ENCODE measurements at regions not wholly inside any gene's neighbourhood (a gene's known extent, or its start where the extent isn't known, plus 50 kb on each side); places are given as distances from the start of the nearest gene placed in this dataset.

DNA sequence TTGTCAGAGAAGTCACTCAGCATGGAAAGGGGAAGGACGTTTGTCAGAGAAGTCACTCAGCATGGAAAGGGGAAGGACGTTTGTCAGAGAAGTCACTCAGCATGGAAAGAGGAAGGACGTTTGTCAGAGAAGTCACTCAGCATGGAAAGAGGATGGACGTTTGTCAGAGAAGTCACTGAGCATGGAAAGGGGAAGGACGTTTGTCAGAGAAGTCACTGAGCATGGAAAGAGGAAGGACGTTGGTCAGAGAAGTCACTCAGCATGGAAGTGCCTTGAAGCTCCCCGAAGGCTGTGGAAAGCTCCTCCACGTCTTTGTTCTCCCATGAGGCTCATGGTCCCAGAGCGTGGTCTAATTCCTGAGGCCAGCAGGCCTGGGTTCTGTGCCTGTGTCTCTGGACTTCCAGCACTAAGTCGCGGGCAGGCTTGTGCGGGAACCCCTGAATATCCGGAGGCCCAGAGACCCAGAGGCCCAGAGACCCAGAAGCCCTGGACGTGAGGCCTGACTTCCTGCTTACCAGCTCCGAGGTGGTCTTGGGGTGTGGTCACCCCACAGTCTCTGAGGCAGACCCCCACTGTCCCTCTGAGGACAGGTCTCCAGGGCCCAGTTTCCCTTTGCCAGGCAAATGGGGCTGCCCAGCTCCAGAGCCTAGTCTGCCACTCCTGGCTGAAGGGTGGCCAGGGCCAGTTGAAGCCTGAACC lies 70.4 kb upstream of the TWIST2 start:
- Histone ChIP-seq H3K9me2 (ENCODE audit: insufficient read depth, low read length) (no peaks in the 10 kb centered on the region), H2AFZ (ENCODE audit: low read length) (no peak overlapping the region), H3K79me2 (ENCODE audit: insufficient read depth, low read depth, low read length) (no peaks in the 10 kb centered on the region), H3K4me3 (ENCODE audit: low read depth, low read length, poor library complexity, severe bottlenecking) (no peak overlapping the region), H3K36me3 (ENCODE audit: insufficient read depth, low read length) (no peaks in the 10 kb centered on the region), H3K4me2 (ENCODE audit: low read length) (no peak overlapping the region), H4K20me1 (ENCODE audit: insufficient read depth, low read length) (no peaks in the 10 kb centered on the region; the same call in 1 of the 2 replicates), H3K9me3 (ENCODE audit: low read length) (0 out of 2 replicates have a peak, but pooled peaks cover 4% of the 10 kb centered on the region), H3K4me1 (ENCODE audit: insufficient read depth, low read length, poor library complexity, severe bottlenecking) (no peaks in the 10 kb centered on the region), H3K27ac (ENCODE audit: low read depth, low read length, poor library complexity, severe bottlenecking) (no peak overlapping the region)
- CTCF ChIA-PET (ENCODE audit: unreplicated experiment) = interaction anchor here (0.5 kb wide), 1 partner anchor 1495 kb away, joined by 4 read pairs; no protein-coding TSS in a partner anchor
- no TSS peak for BruUV-seq (replicated peaks)
- intact Hi-C loops (cut with micrococcal nuclease; ENCODE audit: unreplicated experiment) = no loop called here
- peak; percentile 18 for DNase-seq (ENCODE audit: low spot score)
- POLR2A ChIA-PET = no interaction called here
- TF ChIP-seq, protein P1, sequence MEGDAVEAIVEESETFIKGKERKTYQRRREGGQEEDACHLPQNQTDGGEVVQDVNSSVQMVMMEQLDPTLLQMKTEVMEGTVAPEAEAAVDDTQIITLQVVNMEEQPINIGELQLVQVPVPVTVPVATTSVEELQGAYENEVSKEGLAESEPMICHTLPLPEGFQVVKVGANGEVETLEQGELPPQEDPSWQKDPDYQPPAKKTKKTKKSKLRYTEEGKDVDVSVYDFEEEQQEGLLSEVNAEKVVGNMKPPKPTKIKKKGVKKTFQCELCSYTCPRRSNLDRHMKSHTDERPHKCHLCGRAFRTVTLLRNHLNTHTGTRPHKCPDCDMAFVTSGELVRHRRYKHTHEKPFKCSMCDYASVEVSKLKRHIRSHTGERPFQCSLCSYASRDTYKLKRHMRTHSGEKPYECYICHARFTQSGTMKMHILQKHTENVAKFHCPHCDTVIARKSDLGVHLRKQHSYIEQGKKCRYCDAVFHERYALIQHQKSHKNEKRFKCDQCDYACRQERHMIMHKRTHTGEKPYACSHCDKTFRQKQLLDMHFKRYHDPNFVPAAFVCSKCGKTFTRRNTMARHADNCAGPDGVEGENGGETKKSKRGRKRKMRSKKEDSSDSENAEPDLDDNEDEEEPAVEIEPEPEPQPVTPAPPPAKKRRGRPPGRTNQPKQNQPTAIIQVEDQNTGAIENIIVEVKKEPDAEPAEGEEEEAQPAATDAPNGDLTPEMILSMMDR (conservative IDR thresholded peaks at IDR 0.05; ENCODE audit: low read length) = no peak
- TF ChIP-seq EZH2phosphoT487 (IDR thresholded peaks at IDR 0.05; ENCODE audit: borderline replicate concordance, low read depth, low read length) = no peak

DNA sequence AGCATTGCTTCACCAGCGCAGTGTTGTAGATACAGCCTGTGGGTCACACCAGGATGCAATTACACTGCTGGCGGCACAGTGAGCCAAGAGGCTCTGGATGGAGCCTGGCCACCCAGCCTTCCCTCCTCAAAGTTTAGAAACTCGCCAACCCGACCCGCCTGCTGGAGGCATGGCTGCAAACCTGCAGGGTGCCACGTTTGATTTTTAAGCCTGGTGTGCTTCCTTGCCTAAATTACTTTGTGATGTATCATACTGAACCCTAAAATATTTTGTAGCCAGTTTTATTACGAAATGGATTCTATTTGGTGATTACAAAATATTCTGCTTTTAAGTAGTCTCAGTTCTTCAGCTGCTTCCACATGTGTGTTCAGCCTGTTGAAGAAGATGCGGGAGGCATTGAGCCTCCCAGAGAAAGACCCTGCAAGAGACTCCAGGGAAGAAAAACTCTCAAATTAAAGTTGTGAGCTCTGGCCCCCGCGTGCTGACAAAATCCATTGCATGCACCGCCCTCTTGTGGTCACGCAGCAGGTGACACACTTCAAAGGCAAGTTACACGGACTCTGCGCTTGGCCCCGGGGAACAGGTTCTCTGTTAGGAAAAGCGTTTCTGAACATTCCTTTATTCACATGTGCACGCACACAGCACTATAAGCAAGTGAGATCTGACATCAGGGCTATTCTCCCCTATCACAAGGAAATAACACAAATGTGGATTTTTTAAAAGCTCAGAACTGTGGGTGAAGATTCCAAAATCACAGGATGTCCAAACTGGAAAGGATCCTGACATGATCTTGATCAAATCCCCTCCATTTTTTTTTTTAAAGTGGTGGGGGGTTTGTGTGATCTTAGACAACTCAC lies 63.0 kb upstream of the TWIST2 start:
- no peaks in the 10 kb centered on the region for H3K9me2 ChIP-seq (ENCODE audit: insufficient read depth, low read length)
- no peak overlapping the region for H3K27ac ChIP-seq (ENCODE audit: low read depth, low read length, poor library complexity, severe bottlenecking)
- H3K4me1 ChIP-seq (ENCODE audit: insufficient read depth, low read length, poor library complexity, severe bottlenecking) = no peaks in the 10 kb centered on the region
- no peaks in the 10 kb centered on the region for H3K36me3 ChIP-seq (ENCODE audit: insufficient read depth, low read length)
- no peaks in the 10 kb centered on the region for H3K79me2 ChIP-seq (ENCODE audit: insufficient read depth, low read depth, low read length)
- TF ChIP-seq, protein P1 (conservative IDR thresholded peaks at IDR 0.05; ENCODE audit: low read length) = peak; percentile 94
- no peak for TF ChIP-seq EZH2phosphoT487 (IDR thresholded peaks at IDR 0.05; ENCODE audit: borderline replicate concordance, low read depth, low read length)
- POLR2A ChIA-PET = no interaction called here
- no TSS peak for BruUV-seq (replicated peaks)
- no peak overlapping the region for H2AFZ ChIP-seq (ENCODE audit: low read length)
- intact Hi-C loops (cut with micrococcal nuclease; ENCODE audit: unreplicated experiment) = loop anchor here (10.0 kb wide), 1 partner anchor 430 kb away; no protein-coding TSS in a partner anchor
- no peak overlapping the region for H3K4me3 ChIP-seq (ENCODE audit: low read depth, low read length, poor library complexity, severe bottlenecking)
- H3K4me2 ChIP-seq (ENCODE audit: low read length) = no peak overlapping the region
- H4K20me1 ChIP-seq (ENCODE audit: insufficient read depth, low read length) = no peaks in the 10 kb centered on the region
- CTCF ChIA-PET (ENCODE audit: unreplicated experiment) = no interaction called here
- H3K9me3 ChIP-seq (ENCODE audit: low read length) = no peaks in the 10 kb centered on the region
- DNase-seq (ENCODE audit: low spot score) = peak; percentile 52

DNA sequence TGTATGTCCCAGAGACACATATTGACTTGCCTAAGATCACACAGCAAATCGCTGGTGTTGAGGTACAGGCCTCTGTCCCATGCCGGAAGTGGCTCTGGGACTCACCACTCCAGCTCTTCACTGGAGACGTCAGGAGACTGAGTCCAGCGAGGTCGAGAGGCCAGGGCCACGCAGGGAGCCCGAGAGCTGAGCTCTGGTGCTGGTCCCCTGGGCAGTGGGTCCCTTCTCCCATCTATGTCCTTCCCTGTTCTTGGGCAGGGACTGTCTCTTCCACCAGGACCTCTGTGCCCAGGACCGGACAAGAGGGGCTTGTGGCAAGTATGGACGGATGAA lies 62.4 kb upstream of the TWIST2 start:
- ChIA-PET CTCF (ENCODE audit: unreplicated experiment) (no interaction called here), POLR2A (no interaction called here)
- H3K36me3 ChIP-seq (ENCODE audit: insufficient read depth, low read length) = no peaks in the 10 kb centered on the region
- no peak overlapping the region for H3K4me3 ChIP-seq (ENCODE audit: low read depth, low read length, poor library complexity, severe bottlenecking)
- H3K4me2 ChIP-seq (ENCODE audit: low read length) = no peak overlapping the region
- no peak overlapping the region for H3K27ac ChIP-seq (ENCODE audit: low read depth, low read length, poor library complexity, severe bottlenecking)
- no peaks in the 10 kb centered on the region for H3K9me2 ChIP-seq (ENCODE audit: insufficient read depth, low read length)
- no peaks in the 10 kb centered on the region for H3K79me2 ChIP-seq (ENCODE audit: insufficient read depth, low read depth, low read length)
- TF ChIP-seq EZH2phosphoT487 (IDR thresholded peaks at IDR 0.05; ENCODE audit: borderline replicate concordance, low read depth, low read length) = no peak
- TF ChIP-seq, protein P1 (conservative IDR thresholded peaks at IDR 0.05; ENCODE audit: low read length) = no peak
- no peaks in the 10 kb centered on the region for H3K4me1 ChIP-seq (ENCODE audit: insufficient read depth, low read length, poor library complexity, severe bottlenecking)
- H3K9me3 ChIP-seq (ENCODE audit: low read length) = no peaks in the 10 kb centered on the region
- intact Hi-C loops (cut with micrococcal nuclease; ENCODE audit: unreplicated experiment) = loop anchor here (10.0 kb wide), 1 partner anchor 431 kb away; no protein-coding TSS in a partner anchor
- BruUV-seq (replicated peaks) = no TSS peak
- no peak overlapping the region for H2AFZ ChIP-seq (ENCODE audit: low read length)
- no peak for DNase-seq (ENCODE audit: low spot score)
- no peaks in the 10 kb centered on the region for H4K20me1 ChIP-seq (ENCODE audit: insufficient read depth, low read length)

Data from OCI-LY7 (cell line).